Stomach (tissue), 4 donors: ENCODE measurements at regions not wholly inside any gene's neighbourhood (a gene's known extent, or its start where the extent isn't known, plus 50 kb on each side); places are given as distances from the start of the nearest gene placed in this dataset.
"Not testable (repeated sequence)": the region's sequence is repeated elsewhere in the genome, so short reads cannot be mapped to it uniquely, and the experiment has no call there.

Experiments
- EP300 ChIP-seq: sonication (generic); formaldehyde crosslinking; IDR thresholded peaks from one replicate; pipeline ENCODE4 v1.6.1; 2017; ENCODE audit warnings: antibody characterized with exemption
- POLR2A ChIP-seq, 4 donors: fragments of 450-650 bp; IDR thresholded peaks; one replicate each; pipeline ENCODE4 v1.6.1; 2016; ENCODE audit warnings: antibody characterized with exemption in 4 of 4, control low read depth in 2 of 4, mild to moderate bottlenecking in 1 of 4, moderate library complexity in 1 of 4
- POLR2AphosphoS5 ChIP-seq, 3 donors: sonication (generic); formaldehyde crosslinking; IDR thresholded peaks; one replicate each; pipeline ENCODE4 v1.6.1; 2016; ENCODE audit warnings: antibody characterized with exemption in 3 of 3
- TF ChIP-seq, protein P1 (sequence below), 7 experiments: fragments of 450-650 bp in 4 of 7; fragments of 200-600 bp in 3 of 7; sonication (generic) in 3 of 7; IDR thresholded peaks; one replicate each; pipeline ENCODE4 v1.5.1; 2016 to 2019; ENCODE audit warnings: antibody characterized with exemption in 7 of 7, control low read depth in 2 of 7, mild to moderate bottlenecking in 1 of 7

DNA sequence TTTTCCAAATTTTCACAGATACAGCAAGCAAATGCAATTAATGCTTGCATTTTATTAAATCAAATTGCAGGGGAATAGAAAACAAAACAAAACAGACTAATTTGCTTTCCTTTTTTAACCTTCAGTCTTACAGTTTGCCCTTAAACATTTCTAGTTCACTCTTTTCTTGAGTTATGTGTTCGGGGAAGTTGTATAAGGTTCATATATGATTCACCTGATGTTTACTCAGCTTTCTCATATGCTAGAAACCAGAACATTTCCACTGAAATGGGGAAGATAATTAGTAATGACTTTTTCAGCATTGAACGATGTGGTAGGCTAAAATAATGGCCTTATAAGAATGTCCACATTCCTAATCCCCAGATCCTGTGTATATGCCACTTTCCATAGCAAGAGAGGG, 176.2 kb upstream of the NBPF9 start:
- TF ChIP-seq POLR2AphosphoS5 (IDR thresholded peaks at IDR 0.05); POLR2A (IDR thresholded peaks at IDR 0.05); EP300: not testable (repeated sequence)
- TF ChIP-seq, protein P1, sequence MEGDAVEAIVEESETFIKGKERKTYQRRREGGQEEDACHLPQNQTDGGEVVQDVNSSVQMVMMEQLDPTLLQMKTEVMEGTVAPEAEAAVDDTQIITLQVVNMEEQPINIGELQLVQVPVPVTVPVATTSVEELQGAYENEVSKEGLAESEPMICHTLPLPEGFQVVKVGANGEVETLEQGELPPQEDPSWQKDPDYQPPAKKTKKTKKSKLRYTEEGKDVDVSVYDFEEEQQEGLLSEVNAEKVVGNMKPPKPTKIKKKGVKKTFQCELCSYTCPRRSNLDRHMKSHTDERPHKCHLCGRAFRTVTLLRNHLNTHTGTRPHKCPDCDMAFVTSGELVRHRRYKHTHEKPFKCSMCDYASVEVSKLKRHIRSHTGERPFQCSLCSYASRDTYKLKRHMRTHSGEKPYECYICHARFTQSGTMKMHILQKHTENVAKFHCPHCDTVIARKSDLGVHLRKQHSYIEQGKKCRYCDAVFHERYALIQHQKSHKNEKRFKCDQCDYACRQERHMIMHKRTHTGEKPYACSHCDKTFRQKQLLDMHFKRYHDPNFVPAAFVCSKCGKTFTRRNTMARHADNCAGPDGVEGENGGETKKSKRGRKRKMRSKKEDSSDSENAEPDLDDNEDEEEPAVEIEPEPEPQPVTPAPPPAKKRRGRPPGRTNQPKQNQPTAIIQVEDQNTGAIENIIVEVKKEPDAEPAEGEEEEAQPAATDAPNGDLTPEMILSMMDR (IDR thresholded peaks at IDR 0.05): not testable (repeated sequence)
